ENCODE measurements at regions not wholly inside any gene's neighbourhood (a gene's known extent, or its start where the extent isn't known, plus 50 kb on each side); places are given as distances from the start of the nearest gene placed in this dataset.
"Not testable (repeated sequence)": the region's sequence is repeated elsewhere in the genome, so short reads cannot be mapped to it uniquely, and the experiment has no call there.

GRCh38 chrX:139475432-139475831, 55.1 kb upstream of the F9 start:
- no peak for DNase-seq (ENCODE audit: low spot score)

DNA sequence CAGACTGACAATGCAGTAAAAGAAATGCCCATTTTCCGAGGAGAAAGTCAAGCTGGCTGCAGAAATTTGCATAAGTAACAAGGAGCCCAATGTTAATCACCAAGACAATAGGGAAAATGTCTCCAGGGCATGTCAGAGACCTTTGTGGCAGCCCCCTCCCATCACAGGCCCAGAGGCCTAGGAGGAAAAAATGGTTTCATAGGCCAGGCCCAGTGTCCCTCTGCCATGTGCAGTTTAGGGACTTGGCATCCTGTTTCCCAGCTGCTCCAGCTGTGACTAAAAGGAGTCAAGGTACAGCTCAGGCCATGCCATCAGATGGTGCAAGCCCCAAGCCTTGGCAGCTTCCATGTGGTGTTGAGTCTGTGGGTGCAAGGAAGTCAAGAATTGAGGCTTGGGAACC, 68.6 kb upstream of the F9 start:
- DNase-seq (ENCODE audit: low spot score) = not testable (repeated sequence)

DNA sequence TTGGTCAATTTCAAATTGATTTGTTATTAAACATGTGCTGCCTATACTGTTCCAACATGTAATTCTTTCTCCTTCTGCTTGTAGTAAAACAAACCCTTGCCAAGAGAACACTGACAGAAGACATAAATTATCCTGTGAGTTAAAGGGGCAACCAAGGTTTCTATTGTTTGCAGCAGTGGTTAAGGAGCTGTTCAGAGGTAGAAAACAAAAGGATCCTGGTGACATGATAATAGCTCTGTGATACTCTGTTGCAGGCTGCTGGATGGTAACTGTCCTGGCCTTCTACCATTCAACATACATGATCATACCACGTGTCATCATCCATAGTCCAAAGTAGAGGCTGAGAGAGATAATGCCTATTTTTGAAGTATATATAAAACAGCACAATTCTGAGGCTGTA, 75.8 kb upstream of the F9 start:
- DNase-seq (ENCODE audit: low spot score) = no peak

GRCh38 chrX:139448996-139449395, 81.5 kb upstream of the F9 start:
- DNase-seq (ENCODE audit: low spot score) = peak; percentile 1

GRCh38 chrX:139446832-139447231, 83.7 kb upstream of the F9 start:
- no peak for DNase-seq (ENCODE audit: low spot score)

DNA sequence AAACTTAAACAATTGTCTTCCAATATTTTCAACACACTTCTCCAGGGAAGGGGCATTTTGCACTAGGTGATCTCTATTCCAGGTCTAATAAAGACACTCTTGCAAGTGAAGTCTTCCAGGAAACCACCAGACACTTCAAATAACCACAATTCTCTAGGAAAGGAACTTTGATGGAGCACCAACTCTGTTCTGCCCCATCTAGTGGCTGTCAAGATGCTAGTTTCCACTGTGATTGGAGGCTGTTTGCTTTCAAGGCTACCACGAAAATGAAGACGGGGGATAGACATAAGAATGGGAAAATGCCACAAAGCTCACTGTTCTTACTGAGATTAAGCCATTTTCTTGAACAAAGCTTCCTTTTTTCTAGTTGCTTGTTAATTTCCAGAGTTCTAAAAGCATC, 100.6 kb upstream of the F9 start:
- peak; percentile 2 for DNase-seq (ENCODE audit: low spot score)

DNA sequence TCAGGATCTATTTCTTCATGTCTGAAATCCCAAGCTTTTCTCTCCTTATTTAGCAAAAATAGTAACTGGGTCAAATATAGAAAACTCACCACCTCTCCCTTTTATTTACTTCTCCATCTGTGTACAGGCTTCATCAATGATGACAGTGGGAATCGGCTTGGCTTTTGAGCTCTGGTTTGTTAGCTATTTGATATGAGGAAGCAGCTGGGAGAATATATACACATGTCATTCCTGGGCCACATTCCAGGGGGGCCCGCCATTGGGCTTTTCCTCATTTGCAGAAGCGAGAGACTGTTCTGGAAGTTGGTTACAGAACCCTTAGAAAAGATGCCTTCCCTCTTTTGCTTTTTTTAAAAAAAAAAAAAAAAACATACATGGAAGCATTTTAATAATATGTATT, 107.4 kb upstream of the F9 start:
- DNase-seq (ENCODE audit: low spot score) = no peak

DNA sequence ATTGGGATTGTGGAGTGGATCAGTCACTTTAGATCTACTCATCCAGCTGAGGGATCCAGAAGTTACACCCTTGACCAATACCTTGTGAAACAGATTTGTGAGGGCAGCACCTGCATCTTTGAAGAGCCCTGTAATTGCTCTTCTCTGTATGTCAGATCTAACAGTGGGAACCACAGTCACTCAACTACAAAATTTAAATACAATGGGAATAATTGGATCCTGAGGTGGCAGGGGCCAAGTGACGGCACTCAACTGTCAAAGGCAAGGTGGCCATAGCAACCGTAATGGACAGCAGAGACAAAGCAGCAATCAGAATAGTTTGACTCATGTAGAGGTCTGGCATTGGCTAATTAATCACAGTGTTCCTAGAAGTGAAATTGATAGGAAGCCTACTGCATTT, 132.3 kb upstream of the F9 start:
- not testable (repeated sequence) for DNase-seq (ENCODE audit: low spot score)

GRCh38 chrX:139388254-139388653, 142.3 kb upstream of the F9 start:
- DNase-seq (ENCODE audit: low spot score) = no peak

DNA sequence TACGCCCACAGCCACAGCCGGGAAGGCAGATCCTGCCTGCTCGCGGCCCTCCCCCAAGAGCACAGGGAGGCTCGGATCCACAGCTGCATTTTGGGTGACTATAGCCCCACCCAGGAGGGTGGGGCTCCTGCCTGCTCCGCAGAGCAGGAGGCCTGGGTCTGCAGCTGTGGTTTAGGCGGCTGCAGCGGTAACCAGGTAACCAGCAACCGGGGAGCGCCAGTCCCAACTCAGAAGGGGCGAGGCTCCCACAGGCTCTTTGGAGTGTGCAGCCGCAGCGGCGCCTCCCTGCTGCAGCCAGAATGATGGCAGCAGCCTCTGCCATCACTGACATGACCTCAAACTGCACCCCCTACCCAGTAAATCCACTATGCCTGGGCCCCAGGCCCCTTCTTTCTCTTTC, 148.0 kb upstream of the F9 start:
- no peak for DNase-seq (ENCODE audit: low spot score)

DNA sequence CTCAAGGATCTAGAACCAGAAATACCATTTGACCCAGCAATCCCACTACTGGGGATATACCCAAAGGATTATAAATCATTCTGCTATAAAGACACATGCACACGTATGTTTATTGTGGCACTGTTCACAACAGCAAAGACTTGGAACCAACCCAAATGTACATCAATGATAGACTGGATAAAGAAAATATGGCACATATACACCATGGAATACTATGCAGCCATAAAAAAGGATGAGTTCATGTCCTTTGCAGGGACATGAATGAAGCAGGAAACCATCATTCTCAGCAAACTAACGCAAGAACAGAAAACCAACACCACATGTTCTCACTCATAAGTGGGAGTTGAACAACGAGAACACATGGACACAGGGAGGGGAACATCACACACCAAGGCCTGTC, 154.0 kb upstream of the F9 start:
- not testable (repeated sequence) for DNase-seq (ENCODE audit: low spot score)

- DNase-seq (ENCODE audit: low spot score) = no peak
Observed at GRCh38 chrX:139360356-139360755, 170.2 kb upstream of the F9 start.

GRCh38 chrX:139342594-139342991, 187.9 kb upstream of the F9 start:
- DNase-seq (ENCODE audit: low spot score) = not testable (repeated sequence)

DNA sequence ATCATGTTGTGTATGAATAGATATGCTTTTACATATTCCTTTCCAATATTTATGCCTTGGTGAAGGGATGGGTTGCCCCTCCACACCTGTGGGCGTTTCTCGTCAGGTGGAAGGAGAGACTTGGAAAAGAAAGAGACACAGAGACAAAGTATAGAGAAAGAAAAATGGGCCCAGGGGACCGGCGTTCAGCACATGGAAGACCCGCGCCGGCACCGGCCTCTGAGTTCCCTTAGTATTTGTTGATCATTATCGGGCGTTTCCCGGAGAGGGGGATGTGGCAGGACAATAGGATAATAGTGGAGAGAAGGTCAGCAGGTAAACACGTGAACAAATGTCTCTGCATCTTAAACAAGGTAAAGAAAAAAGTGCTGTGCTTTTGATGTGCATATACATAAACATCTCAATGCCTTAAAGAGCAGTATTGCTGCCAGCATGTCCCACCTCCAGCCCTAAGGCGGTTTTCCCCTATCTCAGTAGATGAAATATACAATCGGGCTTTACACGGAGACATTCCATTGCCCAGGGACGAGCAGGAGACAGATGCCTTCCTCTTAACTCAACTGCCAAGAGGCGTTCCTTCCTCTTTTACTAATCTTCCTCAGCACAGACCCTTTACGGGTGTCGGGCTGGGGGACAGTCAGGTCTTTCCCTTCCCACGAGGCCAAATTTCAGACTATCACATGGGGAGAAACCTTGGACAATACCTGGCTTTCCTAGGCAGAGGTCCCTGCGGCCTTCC, 188.5 kb upstream of the F9 start:
- DNase-seq (ENCODE audit: low spot score) = not testable (repeated sequence)

- DNase-seq (ENCODE audit: low spot score) = no peak
Observed at GRCh38 chrX:139332441-139332840, 198.1 kb upstream of the F9 start.

DNA sequence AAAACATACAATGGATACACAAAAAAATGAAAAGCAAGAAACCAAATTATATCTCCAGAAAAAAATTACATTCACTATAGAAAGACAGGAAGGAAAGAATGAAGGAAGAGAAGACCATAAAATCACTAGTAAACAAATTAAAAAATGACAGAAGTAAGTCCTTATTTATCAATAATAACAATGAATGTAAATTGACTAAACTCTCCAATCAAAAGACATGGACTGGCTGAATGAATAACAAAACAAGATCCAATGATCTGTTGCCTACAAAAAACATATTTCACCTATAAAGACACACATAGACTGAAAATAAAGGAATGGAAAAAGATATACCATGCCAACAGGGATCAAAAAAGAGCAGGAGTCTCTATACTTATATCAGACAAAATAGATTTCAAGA, 203.2 kb upstream of the F9 start:
- DNase-seq (ENCODE audit: low spot score) = no peak

GRCh38 chrX:139324756-139325155, 205.8 kb upstream of the F9 start:
- no peak for DNase-seq (ENCODE audit: low spot score)

DNA sequence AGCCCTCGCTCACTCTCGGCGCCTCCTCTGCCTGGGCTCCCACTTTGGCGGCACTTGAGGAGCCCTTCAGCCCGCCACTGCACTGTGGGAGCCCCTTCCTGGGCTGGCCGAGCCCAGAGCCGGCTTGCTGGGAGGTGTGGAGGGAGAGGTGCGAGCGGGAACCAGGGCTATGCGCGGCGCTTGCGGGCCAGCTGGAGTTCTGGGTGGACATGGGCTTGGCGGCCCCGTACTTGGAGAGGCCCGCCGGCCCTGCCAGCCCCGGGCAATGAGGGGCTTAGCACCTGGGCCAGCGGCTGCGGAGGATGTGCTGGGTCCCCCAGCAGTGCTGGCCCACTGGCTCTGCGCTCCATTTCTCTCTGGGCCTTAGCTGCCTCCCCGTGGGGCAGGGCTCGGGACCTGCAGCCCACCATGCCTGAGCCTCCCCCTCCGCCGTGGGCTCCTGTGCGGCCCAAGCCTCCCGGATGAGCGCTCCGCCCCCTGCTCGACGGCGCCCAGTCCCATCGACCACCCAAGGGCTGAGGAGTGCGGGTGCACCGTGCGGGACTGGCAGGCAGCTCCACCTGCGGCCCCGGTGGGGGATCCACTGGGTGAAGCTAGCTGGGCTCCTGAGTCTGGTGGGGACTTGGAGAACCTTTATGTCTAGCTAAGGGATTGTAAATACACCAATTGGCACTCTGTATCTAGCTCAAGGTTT, 209.7 kb upstream of the F9 start:
- not testable (repeated sequence) for DNase-seq (ENCODE audit: low spot score)

GRCh38 chrX:139306675-139307074, 223.9 kb upstream of the F9 start:
- not testable (repeated sequence) for DNase-seq (ENCODE audit: low spot score)

- DNase-seq (ENCODE audit: low spot score) = no peak
Observed at GRCh38 chrX:139304471-139304870, 226.1 kb upstream of the F9 start.

DNA sequence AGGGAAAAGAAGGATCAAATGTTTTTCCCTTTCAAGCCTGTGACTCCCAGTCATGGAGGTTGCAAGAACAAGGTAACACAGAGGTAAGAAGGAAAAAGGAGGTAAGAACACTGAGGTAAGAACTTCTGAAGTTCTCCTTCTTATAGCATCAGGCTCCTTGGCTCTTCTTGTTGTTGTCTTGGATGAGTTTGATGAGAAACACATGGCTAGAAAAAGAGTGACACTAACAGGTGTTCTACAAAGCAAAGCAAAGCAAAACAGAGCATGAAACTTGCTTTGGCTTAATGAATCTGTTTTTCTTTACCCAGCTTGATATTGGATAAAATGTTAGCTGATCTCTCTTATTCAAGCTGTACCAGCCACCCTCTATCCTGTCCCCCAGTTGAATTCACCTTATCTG, 231.2 kb upstream of the F9 start:
- DNase-seq (ENCODE audit: low spot score) = no peak

- DNase-seq (ENCODE audit: low spot score) = no peak
Observed at GRCh38 chrX:139298437-139298836, 232.1 kb upstream of the F9 start.

- DNase-seq (ENCODE audit: low spot score) = no peak
Observed at GRCh38 chrX:139297638-139298037, 232.9 kb upstream of the F9 start.

DNA sequence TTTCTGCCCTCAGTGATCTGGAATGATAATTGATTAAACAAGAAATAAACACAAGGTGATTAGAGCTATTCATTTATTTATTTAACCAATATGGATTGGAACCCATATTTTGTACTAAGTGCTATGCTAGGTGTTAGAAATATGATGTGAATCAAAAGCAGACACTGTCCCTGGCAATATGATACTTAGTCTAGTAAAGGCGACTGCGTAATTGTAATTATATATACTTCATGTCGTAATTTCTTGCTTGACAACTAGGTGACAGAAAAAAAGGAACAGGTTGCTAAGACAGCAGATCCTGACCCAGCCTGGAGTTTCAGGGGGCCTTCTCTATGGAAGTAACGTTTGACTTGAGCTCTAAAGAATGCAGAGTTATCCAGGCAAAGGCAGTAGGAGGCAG, 236.5 kb upstream of the F9 start:
- no peak for DNase-seq (ENCODE audit: low spot score)

Measured in Ammon's horn (tissue), 1 donor.